Activated T-cell treated with anti-CD3 and anti-CD28 coated beads, Interleukin-2, amount 50 U/mL, for 4 hours (primary cell): ENCODE measurements at regions not wholly inside any gene's neighbourhood (a gene's known extent, or its start where the extent isn't known, plus 50 kb on each side); places are given as distances from the start of the nearest gene placed in this dataset.
"Not testable (repeated sequence)": the region's sequence is repeated elsewhere in the genome, so short reads cannot be mapped to it uniquely, and the experiment has no call there.

Experiments used
- ATAC-seq, 2 donors: fragments of 200-7000 bp; cut with Tn5 transposase; one replicate each; pipeline ENCODE4 v1.10.0; 2021
- DNase-seq: peaks from one replicate; pipeline ENCODE4 v3.0.0-alpha.2; 2020
- H3K27me3 Mint-ChIP-seq: one replicate; pipeline ENCODE4 v1.8.0; 2021; ENCODE audit warnings: low read depth, mixed read lengths
- H3K36me3 Mint-ChIP-seq: one replicate; pipeline ENCODE4 v1.8.0; 2022; ENCODE audit warnings: mixed read lengths; ENCODE audit not compliant: insufficient read depth
- H3K4me1 Mint-ChIP-seq: one replicate; pipeline ENCODE4 v1.8.0; 2021; ENCODE audit warnings: low read depth, mixed read lengths
- H3K4me3 Mint-ChIP-seq: one replicate; pipeline ENCODE4 v1.8.0; 2021; ENCODE audit warnings: mild to moderate bottlenecking, moderate library complexity, mixed read lengths
- H3K9me3 Mint-ChIP-seq: one replicate; pipeline ENCODE4 v1.8.0; 2021; ENCODE audit warnings: mixed read lengths

- DNase-seq: no peak
- H3K4me3 Mint-ChIP-seq: no peak overlapping the region
- no peaks in the 10 kb centered on the region for H3K4me1 Mint-ChIP-seq
- H3K36me3 Mint-ChIP-seq: no peaks in the 10 kb centered on the region
- ATAC-seq: no peak
- H3K27me3 Mint-ChIP-seq: no peaks in the 10 kb centered on the region
- H3K9me3 Mint-ChIP-seq: no peaks in the 10 kb centered on the region
These were observed 114.6 kb upstream of the THUMPD2 start for GRCh38 chr2:39893616-39894015.

GRCh38 chr2:39881948-39882347 lies 102.9 kb upstream of the THUMPD2 start:
- peaks cover 10% of the 10 kb centered on the region for H3K9me3 Mint-ChIP-seq
- H3K27me3 Mint-ChIP-seq: no peaks in the 10 kb centered on the region
- H3K4me1 Mint-ChIP-seq: no peaks in the 10 kb centered on the region
- no peak overlapping the region for H3K4me3 Mint-ChIP-seq
- DNase-seq (no peak), ATAC-seq (no peak)
- H3K36me3 Mint-ChIP-seq: no peaks in the 10 kb centered on the region

GRCh38 chr2:39881494-39881893 lies 102.4 kb upstream of the THUMPD2 start:
- Mint-ChIP-seq H3K27me3 (no peaks in the 10 kb centered on the region), H3K36me3 (no peaks in the 10 kb centered on the region), H3K4me1 (no peaks in the 10 kb centered on the region), H3K9me3 (peaks cover 10% of the 10 kb centered on the region), H3K4me3 (no peak overlapping the region)
- ATAC-seq (no peak), DNase-seq (no peak)

GRCh38 chr2:39879001-39879400 lies 99.9 kb upstream of the THUMPD2 start:
- not testable (repeated sequence) for ATAC-seq

GRCh38 chr2:39875914-39876267 lies 96.8 kb upstream of the THUMPD2 start:
- Mint-ChIP-seq H3K36me3 (no peaks in the 10 kb centered on the region), H3K4me3 (no peak overlapping the region), H3K4me1 (no peaks in the 10 kb centered on the region), H3K27me3 (no peaks in the 10 kb centered on the region), H3K9me3 (peaks cover 10% of the 10 kb centered on the region)
- DNase-seq: no peak
- no peak for ATAC-seq

More at GRCh38 chr2:39879001-39879400, 99.9 kb upstream of the THUMPD2 start:
- H3K27me3 Mint-ChIP-seq, H3K4me3 Mint-ChIP-seq, H3K4me1 Mint-ChIP-seq, DNase-seq, H3K36me3 Mint-ChIP-seq: not testable (repeated sequence)
- H3K9me3 Mint-ChIP-seq: peaks cover 10% of the 10 kb centered on the region

GRCh38 chr2:39875182-39875913 lies 96.3 kb upstream of the THUMPD2 start:
- Mint-ChIP-seq H3K4me1 (no peaks in the 10 kb centered on the region), H3K27me3 (no peaks in the 10 kb centered on the region), H3K4me3 (no peak overlapping the region), H3K9me3 (peaks cover 7% of the 10 kb centered on the region), H3K36me3 (no peaks in the 10 kb centered on the region)
- no peak for ATAC-seq
- DNase-seq: no peak

GRCh38 chr2:39874236-39874635 lies 95.2 kb upstream of the THUMPD2 start:
- DNase-seq (no peak), ATAC-seq (no peak)
- Mint-ChIP-seq H3K4me3 (no peak overlapping the region), H3K36me3 (no peaks in the 10 kb centered on the region), H3K27me3 (no peaks in the 10 kb centered on the region), H3K9me3 (peaks cover 3% of the 10 kb centered on the region), H3K4me1 (no peaks in the 10 kb centered on the region)

- DNase-seq (no peak), ATAC-seq (no peak)
- no peaks in the 10 kb centered on the region for H3K9me3 Mint-ChIP-seq
- H3K36me3 Mint-ChIP-seq: no peaks in the 10 kb centered on the region
- no peaks in the 10 kb centered on the region for H3K4me1 Mint-ChIP-seq
- H3K4me3 Mint-ChIP-seq: no peak overlapping the region
- no peaks in the 10 kb centered on the region for H3K27me3 Mint-ChIP-seq
These were observed 94.5 kb upstream of the THUMPD2 start for GRCh38 chr2:39873586-39873985.

- Mint-ChIP-seq H3K4me3 (no peak overlapping the region), H3K27me3 (no peaks in the 10 kb centered on the region), H3K36me3 (no peaks in the 10 kb centered on the region), H3K4me1 (no peaks in the 10 kb centered on the region), H3K9me3 (no peaks in the 10 kb centered on the region)
- DNase-seq (no peak), ATAC-seq (no peak)
These were observed 93.7 kb upstream of the THUMPD2 start for GRCh38 chr2:39872748-39873147.

- no peak for ATAC-seq
- no peak for DNase-seq
- Mint-ChIP-seq H3K36me3 (no peaks in the 10 kb centered on the region), H3K9me3 (no peaks in the 10 kb centered on the region), H3K27me3 (no peaks in the 10 kb centered on the region), H3K4me1 (no peaks in the 10 kb centered on the region), H3K4me3 (no peak overlapping the region)
These were observed 92.3 kb upstream of the THUMPD2 start for GRCh38 chr2:39871291-39871761.

GRCh38 chr2:39870871-39871270 lies 91.8 kb upstream of the THUMPD2 start:
- Mint-ChIP-seq H3K27me3 (no peaks in the 10 kb centered on the region), H3K36me3 (no peaks in the 10 kb centered on the region), H3K4me1 (no peaks in the 10 kb centered on the region), H3K9me3 (no peaks in the 10 kb centered on the region), H3K4me3 (no peak overlapping the region)
- no peak for ATAC-seq
- DNase-seq: no peak

- Mint-ChIP-seq H3K27me3 (no peaks in the 10 kb centered on the region), H3K4me1 (no peaks in the 10 kb centered on the region), H3K4me3 (no peak overlapping the region), H3K9me3 (peaks cover 4% of the 10 kb centered on the region), H3K36me3 (no peaks in the 10 kb centered on the region)
- DNase-seq (no peak), ATAC-seq (no peak)
These were observed 88.2 kb upstream of the THUMPD2 start for GRCh38 chr2:39867268-39867667.

- Mint-ChIP-seq H3K4me3 (no peak overlapping the region), H3K27me3 (no peaks in the 10 kb centered on the region), H3K9me3 (peaks cover 4% of the 10 kb centered on the region), H3K4me1 (no peaks in the 10 kb centered on the region), H3K36me3 (no peaks in the 10 kb centered on the region)
- no peak for ATAC-seq
- DNase-seq: no peak
These were observed 86.7 kb upstream of the THUMPD2 start for GRCh38 chr2:39865751-39866150.

- H3K4me3 Mint-ChIP-seq, H3K9me3 Mint-ChIP-seq, H3K36me3 Mint-ChIP-seq, H3K4me1 Mint-ChIP-seq, H3K27me3 Mint-ChIP-seq, ATAC-seq, DNase-seq: not testable (repeated sequence)
These were observed 84.6 kb upstream of the THUMPD2 start for GRCh38 chr2:39863672-39864071.

- Mint-ChIP-seq H3K4me1 (no peaks in the 10 kb centered on the region), H3K27me3 (peaks cover 4% of the 10 kb centered on the region), H3K36me3 (no peaks in the 10 kb centered on the region), H3K9me3 (peaks cover 4% of the 10 kb centered on the region), H3K4me3 (no peak overlapping the region)
- DNase-seq (no peak), ATAC-seq (no peak)
These were observed 81.5 kb upstream of the THUMPD2 start for GRCh38 chr2:39860538-39860937.
